ENCODE measurements at regions not wholly inside any gene's neighbourhood (a gene's known extent, or its start where the extent isn't known, plus 50 kb on each side); places are given as distances from the start of the nearest gene placed in this dataset.

- TF ChIP-seq TIGD3 (CRISPR knock-in tag; IDR thresholded peaks at IDR 0.05; ENCODE audit: borderline replicate concordance) (no peak), CHD4 (IDR thresholded peaks at IDR 0.05; ENCODE audit: borderline replicate concordance, low read length) (no peak), TBP (CRISPR knock-in tag; IDR thresholded peaks at IDR 0.05) (no peak), JUNB (CRISPR knock-in tag; IDR thresholded peaks at IDR 0.05; ENCODE audit: borderline replicate concordance) (no peak), ATF4 (CRISPR knock-in tag; IDR thresholded peaks at IDR 0.05) (peak in 1 of 2 experiments; percentile 52; a peak in 2 of 4 replicates), GTF2F1 (IDR thresholded peaks at IDR 0.05; ENCODE audit: low read length) (no peak), PCBP1 (IDR thresholded peaks at IDR 0.05; ENCODE audit: borderline replicate concordance, low read depth, low read length) (no peak), ZNF513 (CRISPR knock-in tag; conservative IDR thresholded peaks at IDR 0.05) (no peak), FUBP1 (CRISPR knock-in tag; IDR thresholded peaks at IDR 0.05; ENCODE audit: borderline replicate concordance) (no peak), PAX8 (CRISPR knock-in tag; IDR thresholded peaks at IDR 0.05; ENCODE audit: borderline replicate concordance) (no peak), ZFP82 (CRISPR knock-in tag; IDR thresholded peaks at IDR 0.05; ENCODE audit: borderline replicate concordance) (no peak), ZNF710 (CRISPR knock-in tag; IDR thresholded peaks at IDR 0.05; ENCODE audit: borderline replicate concordance) (peak; percentile 51; the same call in 1 of the 2 replicates), FOXJ3 (CRISPR knock-in tag; IDR thresholded peaks at IDR 0.05; ENCODE audit: borderline replicate concordance) (no peak)
Observed at GRCh38 chr17:17416400-17417360, 60.1 kb upstream of the MED9 start (continued).
